HL-60 (cell line): ENCODE measurements at regions not wholly inside any gene's neighbourhood (a gene's known extent, or its start where the extent isn't known, plus 50 kb on each side); places are given as distances from the start of the nearest gene placed in this dataset.

ENCODE experiments used
- CTCF ChIP-seq: IDR thresholded peaks from one replicate; pipeline ENCODE4 v1.5.1; 2011; ENCODE audit warnings: low read length, control low read depth, inconsistent platforms; ENCODE audit not compliant: insufficient read depth
- GABPA ChIP-seq: IDR thresholded peaks from 2 replicates; pipeline ENCODE4 v1.6.1; 2012; ENCODE audit warnings: low read depth
- POLR2AphosphoS5 ChIP-seq: IDR thresholded peaks from 2 replicates; pipeline ENCODE4 v1.6.1; 2012; ENCODE audit warnings: low read depth
- REST ChIP-seq: IDR thresholded peaks from 2 replicates; pipeline ENCODE4 v1.6.1; 2012; ENCODE audit warnings: low read depth; ENCODE audit not compliant: insufficient replicate concordance

- TF ChIP-seq CTCF (no peak), REST (no peak), POLR2AphosphoS5 (no peak), GABPA (no peak)
These were observed 71.9 kb upstream of the KLF12 start for GRCh38 chr13:74206061-74206561.
